ENCODE measurements at regions not wholly inside any gene's neighbourhood (a gene's known extent, or its start where the extent isn't known, plus 50 kb on each side); places are given as distances from the start of the nearest gene placed in this dataset.

- ChIA-PET POLR2A (ENCODE audit: partially characterized antibody) (no interaction called here), CTCF (ENCODE audit: partially characterized antibody) (no interaction called here)
- no peak overlapping the region for H4K91ac ChIP-seq (replicated peaks; ENCODE audit: insufficient read length, low read length)
- TF ChIP-seq BCL11A (IDR thresholded peaks at IDR 0.05; ENCODE audit: low read depth in 2 of 2, low read length in 2 of 2) = no peak
- TF ChIP-seq SIRT6 (IDR thresholded peaks at IDR 0.05; ENCODE audit: low read length) = no peak
- TF ChIP-seq SP4 (IDR thresholded peaks at IDR 0.05; ENCODE audit: low read length) = no peak
- no peak for TF ChIP-seq KDM4A (IDR thresholded peaks at IDR 0.05; ENCODE audit: low read depth, low read length, severe bottlenecking)
- no peak for TF ChIP-seq TBP (IDR thresholded peaks at IDR 0.05; ENCODE audit: low read depth, low read length)
- TF ChIP-seq NRF1 (IDR thresholded peaks at IDR 0.05; ENCODE audit: low read depth, low read length) = no peak
- DNase-seq (ENCODE audit: low read depth in 1 of 2, low spot score in 2 of 2) (no peak), FAIRE-seq (no peak)
- H3K27ac ChIP-seq (ENCODE audit: low read depth, low read length) = no peak overlapping the region
- no peaks in the 10 kb centered on the region for H4K20me1 ChIP-seq (replicated peaks in 1 of 2; ENCODE audit: control insufficient read depth in 1 of 2, insufficient read depth in 2 of 2, low read length in 2 of 2)
- no peaks in the 10 kb centered on the region for H3K79me2 ChIP-seq (ENCODE audit: control insufficient read depth in 1 of 2, insufficient read depth in 2 of 2, low read length in 2 of 2)
- no peak overlapping the region for H3K4me2 ChIP-seq (ENCODE audit: insufficient read depth in 1 of 2, low read depth in 2 of 2, low read length in 2 of 2)
- no peak overlapping the region for H2AFZ ChIP-seq (ENCODE audit: low read length)
- 78% methylated on average over 2 of the region's 2 CpGs; no CpG with 5 or more reads in 1 of the 2 experiments for WGBS, 2 experiments (ENCODE audit: extremely low coverage in 1 of 2, insufficient coverage in 1 of 2, insufficient read length in 1 of 2, insufficient replicate concordance in 2 of 2, low coverage in 1 of 2, low lambda C conversion rate in 2 of 2, missing lambda C conversion rate in 1 of 2)
- no peak overlapping the region for H3K18ac ChIP-seq (ENCODE audit: extremely low read depth, low read length)
- H3K9me3 ChIP-seq (ENCODE audit: insufficient read depth in 2 of 2, low read depth in 1 of 2, low read length in 1 of 2) = no peaks in the 10 kb centered on the region
- no peak overlapping the region for H4K5ac ChIP-seq (ENCODE audit: insufficient read length, low read depth, low read length)
- H3K56ac ChIP-seq (replicated peaks; ENCODE audit: insufficient read length, low read depth, low read length) = no peak overlapping the region
- peak overlapping the region in 1 of 4 experiments; percentile 34; a peak in 1 of 7 replicates for H3K9ac ChIP-seq (replicated peaks in 1 of 4; ENCODE audit: extremely low read depth in 1 of 4, low read depth in 3 of 4, low read length in 3 of 4)
- no peaks in the 10 kb centered on the region for H3K36me3 ChIP-seq (ENCODE audit: control insufficient read depth in 2 of 4, insufficient read depth in 4 of 4, low read length in 3 of 4)
- no peak overlapping the region for H3K23ac ChIP-seq (ENCODE audit: insufficient read length)
- no peak overlapping the region for H2BK20ac ChIP-seq (ENCODE audit: low read length)
- H3K4ac ChIP-seq (replicated peaks; ENCODE audit: insufficient read length, low read depth, low read length) = no peak overlapping the region
- H3K4me3 ChIP-seq (ENCODE audit: extremely low read depth in 1 of 4, insufficient read depth in 2 of 4, low read depth in 3 of 4, low read length in 4 of 4) = no peak overlapping the region
- H2BK12ac ChIP-seq (ENCODE audit: low read depth, low read length) = no peak overlapping the region
- no peak overlapping the region for H4K8ac ChIP-seq (ENCODE audit: extremely low read depth, insufficient read depth, low read length)
- H2BK15ac ChIP-seq (ENCODE audit: low read length) = no peak overlapping the region
- no peak overlapping the region for H3K14ac ChIP-seq (ENCODE audit: insufficient read length)
- no peaks in the 10 kb centered on the region for H3K23me2 ChIP-seq (ENCODE audit: low read depth, low read length)
- no peaks in the 10 kb centered on the region for H3K79me1 ChIP-seq (ENCODE audit: low read depth, low read length)
- H3K27me3 ChIP-seq (replicated peaks in 1 of 4; ENCODE audit: control insufficient read depth in 3 of 4, extremely low read depth in 1 of 4, insufficient read depth in 3 of 4, low read length in 3 of 4) = no peaks in the 10 kb centered on the region
- no peaks in the 10 kb centered on the region for H3K4me1 ChIP-seq (replicated peaks in 1 of 4; ENCODE audit: control insufficient read depth in 3 of 4, insufficient read depth in 4 of 4, low read length in 3 of 4)
- H2BK5ac ChIP-seq (ENCODE audit: low read depth, low read length) = no peak overlapping the region
- H2BK120ac ChIP-seq (replicated peaks; ENCODE audit: low read depth, low read length) = no peak overlapping the region
- no peak overlapping the region for H2AK5ac ChIP-seq (ENCODE audit: low read depth, low read length)
Observed at GRCh38 chr17:70699408-70699807, 530.1 kb downstream of the KCNJ2 start.
